ENCODE measurements at regions not wholly inside any gene's neighbourhood (a gene's known extent, or its start where the extent isn't known, plus 50 kb on each side); places are given as distances from the start of the nearest gene placed in this dataset.
A peak's percentile ranks its signal among the peaks of the same experiment; 100 is the strongest.

DNA sequence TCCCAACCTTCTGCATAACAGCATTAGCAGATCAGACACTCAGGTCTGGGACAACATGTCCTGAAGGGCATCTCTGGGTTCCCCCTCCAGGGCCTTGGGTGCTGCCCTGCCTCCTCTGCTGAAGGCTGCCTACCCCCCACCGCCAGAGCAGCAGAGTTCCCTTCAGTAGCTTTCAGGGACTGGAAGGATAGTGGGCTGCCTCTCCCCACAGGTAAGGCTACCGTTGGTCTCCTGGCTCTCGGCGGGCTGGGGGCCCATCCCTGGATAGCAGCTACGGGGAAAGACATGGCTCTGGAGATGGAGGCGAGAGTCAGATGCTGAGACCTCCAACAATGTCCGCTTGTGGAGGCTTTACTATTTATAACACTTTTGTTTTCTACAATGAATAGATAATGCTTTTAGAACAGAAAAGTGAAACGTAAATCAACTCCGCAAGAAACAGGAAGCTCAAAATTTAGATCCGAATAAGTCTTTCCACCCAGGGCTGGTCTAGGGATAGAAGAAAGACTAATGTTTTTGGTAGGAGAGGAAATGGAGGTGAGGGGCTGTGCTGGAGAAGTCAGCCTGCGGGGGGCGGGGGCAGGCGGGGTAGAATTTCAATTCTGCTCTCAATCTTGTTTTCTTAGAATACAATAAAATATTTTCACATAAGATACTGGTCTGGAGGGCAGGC lies 58.4 kb downstream of the ARL4C start:
- DNase-seq = no peak

GRCh38 chr2:234437642-234438304 lies 59.1 kb downstream of the ARL4C start:
- peak; percentile 23 for DNase-seq

DNA sequence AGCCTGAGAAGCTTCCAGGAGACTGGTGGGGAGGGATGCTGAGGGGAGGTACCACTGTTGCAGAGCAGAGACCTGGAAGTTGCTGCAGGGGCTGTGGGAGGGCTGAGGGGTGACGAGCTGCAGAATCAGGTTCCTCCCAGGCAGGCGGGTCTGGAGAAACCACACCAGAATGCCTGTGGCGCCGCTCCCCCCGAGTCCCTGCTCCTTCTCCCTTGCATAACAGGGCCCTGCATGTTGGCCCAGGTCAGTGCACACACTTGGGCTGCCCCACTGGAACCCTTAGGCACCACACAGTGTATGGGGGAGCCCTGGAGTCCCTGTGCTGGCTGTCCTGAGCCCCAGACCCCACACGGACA lies 60.4 kb downstream of the ARL4C start:
- no peak for DNase-seq

DNA sequence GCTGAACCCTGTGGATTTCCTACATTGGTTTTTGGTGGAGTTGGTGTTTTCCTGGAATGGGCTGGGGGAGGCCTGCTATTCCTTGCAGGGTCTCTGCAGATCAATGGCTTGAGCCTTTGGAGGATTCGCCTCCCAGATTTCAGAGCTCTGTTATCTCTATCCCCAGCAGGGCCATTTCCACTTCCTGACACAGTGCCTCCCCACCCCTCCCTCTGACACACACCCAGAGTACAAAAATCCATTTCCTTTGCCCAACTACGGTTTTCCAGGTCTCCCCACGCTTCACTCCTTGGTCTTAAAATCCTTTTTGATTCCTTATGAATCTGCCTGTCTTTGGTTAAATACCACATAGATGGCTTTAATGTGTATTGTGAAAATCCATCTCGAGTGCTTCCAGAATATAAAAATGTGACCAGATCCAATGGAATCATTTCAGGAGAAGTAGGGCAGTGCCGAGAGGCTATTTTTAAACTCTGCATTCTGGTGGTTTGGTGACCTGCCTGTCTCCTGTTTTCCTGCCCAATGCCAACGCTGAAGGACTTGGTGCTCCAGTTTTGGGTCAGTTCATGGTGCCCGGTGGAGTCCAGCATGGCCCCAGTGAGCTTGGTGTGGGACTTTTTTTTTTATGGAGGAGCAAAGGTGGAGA lies 60.9 kb downstream of the ARL4C start:
- no peak for DNase-seq

DNA sequence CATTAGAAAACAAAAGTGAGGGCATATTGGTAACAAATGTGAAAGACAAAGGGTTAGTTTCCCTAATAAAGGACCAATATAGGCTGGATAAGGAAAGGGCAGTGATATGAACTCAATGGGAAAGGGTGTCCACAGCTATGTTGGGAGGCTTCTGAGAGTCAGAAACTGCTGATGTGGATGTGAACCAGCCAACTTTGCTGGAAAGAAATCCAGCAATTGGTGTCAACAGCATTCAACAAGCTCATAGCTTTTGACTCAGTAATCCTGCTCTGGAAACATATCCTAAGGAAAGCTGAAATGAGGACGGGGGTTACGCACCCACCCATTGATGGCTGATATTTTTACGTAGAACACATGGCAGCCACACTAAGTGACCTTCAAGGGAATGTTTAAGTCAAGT lies 63.7 kb downstream of the ARL4C start:
- DNase-seq = no peak

GRCh38 chr2:234430871-234431270 lies 66.0 kb downstream of the ARL4C start:
- DNase-seq = no peak

DNA sequence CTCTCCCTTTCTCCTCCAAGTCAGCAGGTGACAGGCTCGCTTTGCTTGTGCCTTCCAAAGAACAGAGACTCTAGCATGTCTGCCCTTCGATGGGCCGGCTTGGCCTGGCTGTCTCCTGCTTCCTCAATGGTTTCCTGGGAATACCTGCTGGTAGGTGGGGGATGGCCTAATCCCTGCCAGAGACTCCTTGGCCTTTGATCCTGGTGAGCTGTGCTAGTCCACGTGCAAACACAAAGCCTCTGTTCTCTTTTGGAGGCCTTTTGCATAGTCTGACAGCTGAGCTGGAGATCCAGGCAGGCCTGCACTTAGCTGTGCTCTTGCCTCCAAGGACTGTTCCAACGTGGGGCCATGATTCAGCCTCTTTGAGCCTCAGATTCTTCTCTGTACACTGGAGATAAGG lies 67.6 kb downstream of the ARL4C start:
- DNase-seq = no peak

DNA sequence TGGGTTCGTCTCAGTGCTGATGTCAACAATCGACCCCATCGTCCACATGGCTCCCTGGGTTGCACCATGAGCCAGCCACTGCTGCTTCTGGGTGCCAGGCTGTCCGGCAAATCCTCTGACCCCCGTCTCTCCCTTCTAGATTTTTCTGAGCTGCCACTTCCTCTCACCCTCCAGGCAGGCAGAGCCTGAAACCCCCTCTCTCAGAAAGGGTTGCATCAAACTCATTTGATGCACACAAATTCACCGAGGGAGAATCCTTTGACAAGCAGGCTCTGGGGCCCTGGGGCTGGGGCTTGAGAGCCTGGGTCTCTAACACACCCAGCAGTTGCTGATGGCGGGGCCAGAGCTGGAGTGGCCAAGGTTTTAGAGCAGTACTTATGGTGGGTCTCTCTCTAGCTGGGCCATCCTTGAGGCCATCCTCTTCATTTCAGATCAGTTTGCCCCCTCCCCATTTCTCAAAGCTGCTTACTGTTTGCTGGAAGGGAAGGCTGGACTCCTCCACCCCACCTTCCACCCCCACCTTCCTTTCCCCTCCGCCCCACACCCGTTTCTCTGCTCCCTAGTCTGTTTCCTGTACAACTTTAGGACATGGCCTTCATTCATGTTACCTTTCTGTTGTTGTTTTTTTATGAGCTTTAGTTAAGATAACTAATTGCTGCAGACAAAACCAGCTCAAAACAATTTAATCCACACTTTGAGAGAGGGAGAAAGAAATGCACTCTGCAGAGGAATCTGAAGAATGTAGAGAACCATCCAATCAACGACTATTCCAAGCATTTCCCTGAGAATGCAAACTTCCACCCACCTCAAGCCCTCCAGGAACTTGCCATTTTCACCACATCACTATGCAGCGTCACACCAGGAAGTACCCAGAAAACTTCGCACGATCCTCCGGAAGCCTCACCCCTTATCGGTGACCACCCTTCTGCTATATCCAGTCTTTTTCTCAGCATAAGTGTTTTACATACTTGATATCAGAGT lies 69.5 kb downstream of the ARL4C start:
- DNase-seq = no peak

GRCh38 chr2:234426616-234427015 lies 70.3 kb downstream of the ARL4C start:
- no peak for DNase-seq

GRCh38 chr2:234425639-234426603 lies 71.0 kb downstream of the ARL4C start:
- DNase-seq = no peak

- DNase-seq = no peak
These were observed 73.0 kb downstream of the ARL4C start for GRCh38 chr2:234423884-234424283.

GRCh38 chr2:234422981-234423431 lies 73.9 kb downstream of the ARL4C start:
- DNase-seq = no peak

DNA sequence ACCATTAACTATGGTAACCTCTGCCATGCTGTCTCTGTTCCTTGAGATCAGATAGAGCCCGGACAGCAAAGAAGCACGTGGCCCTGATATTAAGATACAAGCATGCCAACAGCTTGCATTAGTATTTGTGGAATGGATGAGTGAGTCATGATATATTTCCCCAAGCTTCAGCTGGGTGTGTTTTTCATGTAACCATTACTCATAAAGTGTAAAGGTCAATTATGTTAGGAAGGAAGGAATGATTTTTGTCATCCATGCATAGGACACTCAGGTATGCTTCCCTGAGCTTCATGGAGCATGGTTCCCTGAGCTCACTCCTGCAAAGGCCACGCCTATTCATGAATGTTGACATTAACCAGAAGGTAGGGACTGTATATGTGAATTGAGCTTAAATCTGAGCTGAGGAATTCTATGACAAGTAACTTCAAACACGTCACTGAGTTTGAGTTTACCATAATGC lies 74.6 kb downstream of the ARL4C start:
- DNase-seq = no peak

DNA sequence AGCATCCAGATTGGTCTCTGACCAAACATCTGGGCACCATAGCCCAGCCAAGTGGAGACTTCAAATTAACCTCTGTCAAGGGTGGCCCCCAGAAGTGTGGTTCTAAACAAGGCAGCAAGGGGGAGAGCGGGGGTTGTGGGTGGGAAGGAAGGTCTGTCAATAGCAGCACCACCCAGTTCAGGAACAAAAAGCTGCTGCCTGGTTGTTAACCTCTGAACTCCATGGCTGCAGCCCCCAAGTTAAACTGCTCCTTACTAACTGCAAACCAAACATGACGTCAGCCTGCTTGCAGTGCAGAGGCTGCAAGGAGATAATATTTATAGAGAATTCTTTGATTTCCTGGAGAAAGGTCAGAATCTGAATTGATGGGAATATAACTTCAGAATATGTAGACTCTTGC lies 76.5 kb downstream of the ARL4C start:
- DNase-seq = no peak

DNA sequence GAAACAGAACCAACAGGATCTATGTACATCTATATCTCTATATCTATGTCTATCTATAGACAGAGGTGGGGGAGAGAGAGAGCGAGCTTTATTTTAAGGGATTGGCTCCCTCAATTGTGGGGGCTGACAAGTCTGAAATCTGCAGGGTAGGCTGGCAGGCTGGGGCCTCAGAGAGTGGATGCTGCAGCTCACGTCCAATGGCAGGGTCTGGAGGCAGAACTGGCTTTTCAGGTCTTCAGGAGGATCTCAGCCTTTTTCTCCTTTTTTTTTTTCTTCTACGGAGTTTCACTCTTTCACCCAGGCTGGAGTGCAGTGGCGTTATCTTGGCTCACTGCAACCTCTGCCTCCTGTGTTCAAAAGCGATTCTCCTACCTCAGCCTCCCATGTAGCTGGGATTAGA lies 77.2 kb downstream of the ARL4C start:
- no peak for DNase-seq

- no peak for DNase-seq
These were observed 81.2 kb downstream of the ARL4C start for GRCh38 chr2:234415706-234416105.

- DNase-seq = no peak
These were observed 82.3 kb downstream of the ARL4C start for GRCh38 chr2:234414596-234414995.

GRCh38 chr2:234412726-234413125 lies 84.2 kb downstream of the ARL4C start:
- DNase-seq = no peak

DNA sequence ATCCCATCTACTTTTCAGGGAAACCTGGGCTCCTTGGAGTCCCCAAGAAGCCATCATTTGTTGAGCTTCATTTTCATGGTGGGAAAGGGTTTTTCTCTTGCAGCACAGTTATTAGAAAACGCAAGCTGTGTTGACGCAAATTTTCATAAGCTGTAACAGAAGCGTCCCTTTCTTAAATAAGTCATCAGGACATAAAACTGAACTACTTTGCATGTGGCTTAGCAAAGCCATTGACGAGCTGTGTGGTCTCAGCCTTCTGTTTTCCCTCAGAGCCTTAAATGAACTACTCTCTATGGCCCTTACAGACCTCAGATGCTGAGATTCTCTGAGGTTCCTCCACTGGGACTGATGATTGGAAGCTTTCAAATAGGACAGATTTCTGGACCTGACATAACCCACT lies 85.1 kb downstream of the ARL4C start:
- DNase-seq = no peak

- no peak for DNase-seq
These were observed 86.4 kb downstream of the ARL4C start for GRCh38 chr2:234410526-234410925.

DNA sequence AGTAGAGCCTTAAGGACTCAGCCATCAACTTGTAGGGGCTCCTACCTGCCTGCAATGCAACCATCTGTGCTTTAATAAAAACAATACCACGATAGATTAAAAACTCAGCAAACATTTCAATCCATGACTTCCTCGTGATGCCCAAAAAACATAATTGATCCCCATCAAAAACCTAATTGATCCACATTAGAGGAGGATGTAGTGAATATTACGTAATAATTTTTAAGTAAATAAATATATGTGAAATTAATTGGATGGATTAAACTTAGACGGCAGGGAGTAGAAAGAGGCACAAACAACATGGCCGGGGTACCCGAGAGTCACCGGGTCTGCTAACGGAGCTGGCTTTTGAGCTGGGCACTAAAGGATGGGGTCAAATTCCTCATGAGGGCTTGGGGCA lies 87.3 kb downstream of the ARL4C start:
- DNase-seq = no peak

DNA sequence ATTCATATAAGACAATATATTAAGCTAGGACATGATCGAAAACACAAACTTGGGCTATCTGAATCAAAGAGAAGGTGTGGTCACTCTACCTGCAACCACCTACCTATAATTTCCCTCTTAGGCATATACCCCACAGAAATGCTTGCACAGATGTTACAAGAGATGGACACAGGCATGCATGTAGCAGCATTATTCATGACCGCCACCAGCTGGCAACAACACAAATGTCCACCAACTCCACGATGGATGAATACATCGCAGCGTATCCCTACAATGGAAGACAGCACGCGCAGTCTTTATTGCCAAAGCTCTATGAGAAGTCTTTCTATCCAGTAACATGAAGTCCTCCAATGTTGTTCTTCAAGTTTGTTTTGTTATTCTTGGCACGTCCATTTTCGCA lies 90.8 kb downstream of the ARL4C start:
- peak; percentile 23 for DNase-seq
